HG02943 (cell line): ENCODE measurements at regions not wholly inside any gene's neighbourhood (a gene's known extent, or its start where the extent isn't known, plus 50 kb on each side); places are given as distances from the start of the nearest gene placed in this dataset.

Experiments
- ATAC-seq: cut with Tn5 transposase; IDR thresholded peaks from one replicate; pipeline ENCODE4 v1.9.1; 2021; ENCODE audit warnings: mild to moderate bottlenecking, low read depth, moderate library complexity; ENCODE audit not compliant: unreplicated experiment

DNA sequence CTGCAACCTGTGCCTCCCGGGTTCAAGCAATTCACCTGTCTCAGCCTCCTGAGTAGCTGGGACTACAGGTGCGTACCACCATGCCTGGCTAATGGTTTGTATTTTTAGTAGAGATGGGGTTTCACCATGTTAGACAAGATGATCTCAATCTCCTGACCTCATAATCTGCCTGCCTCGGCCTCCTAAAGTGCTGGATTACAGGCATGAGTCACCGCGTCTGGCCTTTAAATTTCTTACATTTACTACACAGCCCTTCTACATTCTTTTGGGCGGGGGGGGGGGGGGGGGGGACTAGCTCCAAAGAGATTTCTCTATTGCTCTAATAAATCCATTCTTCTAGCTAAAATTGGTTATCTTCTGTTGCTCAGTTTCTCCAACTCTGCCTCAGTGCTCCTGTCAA lies 964.9 kb upstream of the ACVR2A start:
- no peak for ATAC-seq

DNA sequence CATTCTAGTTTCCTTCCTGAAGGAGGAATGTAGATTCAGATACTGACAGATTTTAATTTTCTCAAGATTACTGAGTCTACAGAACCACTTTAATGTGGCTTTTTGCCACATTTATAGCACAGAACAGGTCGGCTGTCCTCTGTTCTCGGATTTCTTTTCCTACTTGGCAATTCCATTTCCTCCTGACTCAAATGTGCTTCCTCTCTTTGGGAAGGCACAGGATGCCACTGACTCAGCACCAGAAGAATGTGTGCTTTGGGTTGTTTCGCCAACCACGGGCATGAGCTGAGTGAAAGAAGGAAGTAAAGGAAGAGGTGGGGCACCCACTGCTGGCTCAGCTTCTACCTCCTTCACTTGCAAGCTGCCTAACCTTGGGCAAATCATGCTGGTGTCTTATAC lies 970.6 kb upstream of the ACVR2A start:
- no peak for ATAC-seq

DNA sequence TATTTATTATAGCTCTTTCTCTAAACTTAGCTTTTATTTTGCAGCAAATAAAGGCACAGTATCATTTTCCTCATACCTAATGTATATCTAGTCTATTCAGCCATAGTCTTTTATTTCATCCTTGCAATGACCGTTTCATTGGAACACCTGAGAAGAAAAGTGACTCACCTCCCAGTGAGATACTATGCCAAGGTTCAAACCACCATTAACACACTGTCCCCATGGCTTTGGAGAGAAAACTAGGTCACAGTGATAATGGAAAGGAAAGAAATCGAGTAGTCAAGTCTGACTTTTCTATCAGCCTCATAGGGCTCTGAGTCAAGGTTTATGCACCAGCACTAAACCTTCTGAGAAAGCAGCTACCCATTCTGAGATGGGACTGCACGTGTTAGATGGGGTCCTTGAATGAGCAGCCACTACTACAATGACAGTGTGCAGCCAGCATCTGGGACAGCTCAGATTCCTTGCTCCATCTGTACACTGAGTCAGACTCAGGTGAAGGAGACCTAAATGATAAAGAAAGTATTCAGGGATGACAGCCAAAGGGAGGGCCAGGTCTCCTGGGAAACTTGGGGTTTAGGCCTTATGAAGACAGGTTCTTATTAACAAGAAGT lies 971.1 kb upstream of the ACVR2A start:
- no peak for ATAC-seq

DNA sequence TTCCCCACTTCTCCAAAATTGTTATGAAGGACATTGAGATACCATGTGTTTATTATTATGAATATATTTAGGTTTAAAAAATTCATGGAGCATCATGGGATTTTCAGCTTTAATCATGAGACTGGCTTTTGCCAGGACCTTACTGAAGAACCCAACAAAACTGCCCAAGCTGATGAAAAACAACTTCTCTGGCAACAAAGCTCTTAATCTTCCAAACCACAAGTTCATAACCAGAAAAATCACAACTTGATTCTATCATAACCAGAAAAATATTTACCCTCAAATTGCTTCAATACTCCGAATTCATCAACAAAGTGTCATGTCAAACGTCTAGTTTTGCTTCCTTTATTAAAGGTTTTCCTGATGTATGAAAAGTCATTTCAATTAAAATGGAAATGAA lies 971.8 kb upstream of the ACVR2A start:
- ATAC-seq: no peak

DNA sequence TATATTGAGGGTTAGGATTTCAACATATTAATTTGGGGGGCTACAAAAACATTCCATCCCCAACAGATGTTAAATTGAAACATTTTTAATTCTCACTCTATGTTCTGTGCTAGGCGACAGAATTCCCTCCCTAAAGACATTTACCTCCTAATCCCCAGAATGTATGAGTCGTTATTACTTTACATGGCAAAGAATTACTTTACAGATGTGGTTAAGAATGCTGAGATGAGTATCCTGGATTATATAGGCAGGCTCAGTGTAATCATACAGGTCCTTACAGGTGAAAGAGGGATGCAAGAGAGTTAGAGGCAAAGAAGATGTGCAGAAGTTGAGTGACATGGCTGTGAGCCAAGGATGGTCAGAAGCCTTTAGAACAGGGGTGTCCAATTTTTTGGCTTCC lies 974.1 kb upstream of the ACVR2A start:
- no peak for ATAC-seq

- no peak for ATAC-seq
Observed at GRCh38 chr2:146869328-146869727, 975.5 kb upstream of the ACVR2A start.

GRCh38 chr2:146868051-146868450 lies 976.8 kb upstream of the ACVR2A start:
- no peak for ATAC-seq

DNA sequence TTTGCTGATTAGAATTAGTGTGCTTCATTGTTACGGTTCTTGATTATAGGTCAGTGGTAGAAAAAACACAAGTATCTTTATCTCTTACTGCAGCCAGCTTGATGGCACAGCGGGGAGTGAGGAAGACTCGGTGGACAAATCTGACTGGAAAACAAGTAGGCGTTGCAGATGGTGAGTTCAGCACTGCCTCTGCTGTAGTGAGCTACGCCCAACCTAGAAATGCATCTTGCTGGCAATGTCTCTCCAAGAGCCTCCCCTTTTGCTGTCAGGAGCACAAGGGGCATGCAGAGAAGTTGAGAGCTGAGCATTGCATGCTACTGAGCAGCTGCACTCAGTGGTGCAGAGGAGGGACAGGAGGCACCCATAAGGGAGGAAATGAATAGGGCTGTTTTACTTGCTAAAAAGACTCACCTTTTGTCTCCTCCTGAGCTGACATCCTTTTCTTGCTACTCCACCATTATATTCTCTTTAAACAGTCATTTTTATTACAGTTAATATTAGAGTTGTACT lies 977.3 kb upstream of the ACVR2A start:
- ATAC-seq: no peak

GRCh38 chr2:146853741-146854444 lies 990.9 kb upstream of the ACVR2A start:
- no peak for ATAC-seq

- no peak for ATAC-seq
Observed at GRCh38 chr2:146852661-146853060, 992.2 kb upstream of the ACVR2A start.

GRCh38 chr2:146850746-146851145 lies 994.1 kb upstream of the ACVR2A start:
- ATAC-seq: no peak

GRCh38 chr2:146847846-146848245 lies 997.0 kb upstream of the ACVR2A start:
- no peak for ATAC-seq

GRCh38 chr2:146844226-146844990 lies 1000.4 kb upstream of the ACVR2A start:
- ATAC-seq: no peak

DNA sequence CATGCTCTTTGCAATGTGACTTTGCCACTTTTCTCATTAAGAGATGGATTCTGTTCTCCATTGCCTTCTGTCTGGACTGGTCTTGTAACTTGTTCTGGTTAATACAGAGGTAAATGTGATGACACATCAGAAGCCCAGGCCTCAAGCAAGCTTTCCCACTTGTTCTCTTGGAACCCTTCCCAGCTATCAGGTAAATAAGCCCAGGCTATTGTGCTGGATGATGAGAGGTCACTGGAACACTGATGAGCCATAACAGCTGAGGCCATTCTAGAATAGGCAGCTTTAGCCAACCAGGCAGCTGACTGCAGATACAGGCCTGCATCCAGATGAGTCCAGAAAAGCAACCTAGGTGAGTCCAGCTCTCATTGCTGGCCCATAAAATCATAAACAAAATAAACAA lies 1007.0 kb upstream of the ACVR2A start:
- no peak for ATAC-seq

DNA sequence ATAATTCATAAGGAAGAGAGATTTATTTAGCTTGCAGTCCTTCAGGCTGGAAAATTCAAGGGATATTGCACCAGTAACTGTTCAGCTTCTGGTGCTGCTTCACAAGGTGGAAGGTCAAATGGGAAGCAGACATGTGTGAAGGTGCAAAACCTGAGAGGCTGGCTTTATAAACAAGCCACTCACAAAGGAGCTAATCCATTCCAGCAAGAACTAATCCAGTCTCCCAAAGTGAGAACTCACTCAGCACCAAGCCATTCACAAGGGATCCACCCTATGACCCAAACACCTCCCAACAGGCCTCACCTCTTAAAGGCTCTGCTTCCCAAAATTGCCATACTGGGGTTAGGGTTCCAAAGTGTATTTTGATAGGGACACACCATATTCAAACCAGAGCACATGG lies 1018.4 kb upstream of the ACVR2A start:
- no peak for ATAC-seq

- no peak for ATAC-seq
Observed at GRCh38 chr2:146821836-146822316, 1023.0 kb upstream of the ACVR2A start.

- ATAC-seq: no peak
Observed at GRCh38 chr2:146820672-146821071, 1024.2 kb upstream of the ACVR2A start.

GRCh38 chr2:146818122-146818521 lies 1026.7 kb upstream of the ACVR2A start:
- ATAC-seq: no peak

GRCh38 chr2:146817613-146818012 lies 1027.2 kb upstream of the ACVR2A start:
- ATAC-seq: no peak

DNA sequence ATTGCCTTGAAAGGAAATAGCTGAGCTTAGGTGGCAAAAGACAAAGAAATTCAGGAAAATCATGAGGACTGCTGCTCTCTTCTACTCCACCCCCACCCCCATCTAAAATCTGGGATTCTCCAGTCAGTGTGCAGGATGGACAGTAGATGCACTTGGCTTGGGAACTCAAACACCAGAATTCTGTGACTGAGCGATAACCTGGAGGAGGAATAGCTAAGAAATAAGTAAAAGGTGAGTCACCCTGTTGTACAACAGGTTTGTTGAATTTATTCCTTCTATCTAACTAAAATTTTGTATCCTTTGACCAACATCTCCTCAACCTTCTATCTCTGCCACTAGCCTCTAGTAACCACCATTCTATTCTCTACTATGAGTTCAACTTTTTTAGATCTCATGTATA lies 1029.9 kb upstream of the ACVR2A start:
- ATAC-seq: no peak

GRCh38 chr2:146807568-146808168 lies 1037.2 kb upstream of the ACVR2A start:
- no peak for ATAC-seq
